DOHH2 (cell line): ENCODE measurements at regions not wholly inside any gene's neighbourhood (a gene's known extent, or its start where the extent isn't known, plus 50 kb on each side); places are given as distances from the start of the nearest gene placed in this dataset.

ENCODE experiments used
- H3F3A ChIP-seq: fragments of 200-600 bp; sonication (generic), shearing (Covaris generic); 2 replicates; pipeline ENCODE4 v1.6.0; 2016; ENCODE audit warnings: antibody characterized with exemption, mild to moderate bottlenecking; ENCODE audit not compliant: control insufficient read depth, insufficient read depth
- H3K27ac ChIP-seq: fragments of 200-600 bp; sonication (generic); 2 replicates; pipeline ENCODE4 v1.5.1; 2014; ENCODE audit warnings: low read depth, mild to moderate bottlenecking, low read length, moderate library complexity
- H3K27me3 ChIP-seq: fragments of 200-600 bp; sonication (generic); 2 replicates; pipeline ENCODE4 v1.6.1; 2014; ENCODE audit warnings: mild to moderate bottlenecking, low read length, mixed read lengths; ENCODE audit not compliant: control insufficient read depth
- H3K36me3 ChIP-seq: fragments of 200-600 bp; sonication (generic); 2 replicates; pipeline ENCODE4 v1.6.1; 2014; ENCODE audit warnings: mild to moderate bottlenecking, low read length, moderate library complexity, mixed read lengths; ENCODE audit not compliant: control insufficient read depth
- H3K4me1 ChIP-seq: fragments of 200-600 bp; sonication (generic); 2 replicates; pipeline ENCODE4 v1.6.1; 2014; ENCODE audit warnings: mild to moderate bottlenecking, low read length, mixed read lengths; ENCODE audit not compliant: control insufficient read depth
- H3K4me2 ChIP-seq: fragments of 200-600 bp; sonication (generic); 2 replicates; pipeline ENCODE4 v1.6.0; 2014; ENCODE audit warnings: mild to moderate bottlenecking, low read length, moderate library complexity
- H3K4me3 ChIP-seq: fragments of 200-600 bp; sonication (generic); 2 replicates; pipeline ENCODE4 v1.5.1; 2014; ENCODE audit warnings: mild to moderate bottlenecking, low read length, mixed read lengths
- H3K79me2 ChIP-seq: fragments of 200-600 bp; sonication (generic); 2 replicates; pipeline ENCODE4 v1.6.1; 2014; ENCODE audit warnings: mild to moderate bottlenecking, low read length, mixed read lengths; ENCODE audit not compliant: control insufficient read depth
- H3K9me2 ChIP-seq: fragments of 200-600 bp; sonication (generic); replicated peaks from 2 replicates; pipeline ENCODE4 v1.6.1; 2014; ENCODE audit warnings: mild to moderate bottlenecking, low read length, mixed read lengths; ENCODE audit not compliant: control insufficient read depth
- H3K9me3 ChIP-seq: fragments of 200-600 bp; sonication (generic); 2 replicates; pipeline ENCODE4 v1.6.1; 2014; ENCODE audit warnings: antibody characterized with exemption, low read length, mixed read lengths; ENCODE audit not compliant: control insufficient read depth, insufficient read depth
- H4K20me1 ChIP-seq: fragments of 200-600 bp; sonication (generic); 2 replicates; pipeline ENCODE4 v1.6.0; 2014; ENCODE audit warnings: low read depth, mild to moderate bottlenecking, antibody characterized with exemption, low read length, moderate library complexity; ENCODE audit not compliant: control insufficient read depth, insufficient read depth
- EZH2phosphoT487 ChIP-seq: fragments of 200-600 bp; sonication (generic); IDR thresholded peaks from 2 replicates; pipeline ENCODE4 v1.6.1; 2017; ENCODE audit warnings: borderline replicate concordance, mild to moderate bottlenecking, antibody characterized with exemption, low read length, moderate library complexity, mixed read lengths
- TF ChIP-seq, protein P1 (sequence below): fragments of 200-600 bp; sonication (generic); IDR thresholded peaks from one replicate; pipeline ENCODE4 v1.5.1; 2014; ENCODE audit warnings: antibody characterized with exemption, mild to moderate bottlenecking, low read depth, low read length; ENCODE audit not compliant: poor library complexity, severe bottlenecking

GRCh38 chr5:86523718-86524117, 94.0 kb upstream of the COX7C start:
- Histone ChIP-seq H3K9me3 (no peaks in the 10 kb centered on the region), H3K4me1 (no peaks in the 10 kb centered on the region), H3K4me3 (no peak overlapping the region), H3F3A (no peaks in the 10 kb centered on the region), H3K36me3 (no peaks in the 10 kb centered on the region), H3K9me2 (no peaks in the 10 kb centered on the region), H3K4me2 (no peak overlapping the region), H3K79me2 (no peaks in the 10 kb centered on the region), H3K27ac (no peak overlapping the region), H3K27me3 (no peaks in the 10 kb centered on the region), H4K20me1 (no peaks in the 10 kb centered on the region)
- no peak for TF ChIP-seq EZH2phosphoT487
- TF ChIP-seq, protein P1, sequence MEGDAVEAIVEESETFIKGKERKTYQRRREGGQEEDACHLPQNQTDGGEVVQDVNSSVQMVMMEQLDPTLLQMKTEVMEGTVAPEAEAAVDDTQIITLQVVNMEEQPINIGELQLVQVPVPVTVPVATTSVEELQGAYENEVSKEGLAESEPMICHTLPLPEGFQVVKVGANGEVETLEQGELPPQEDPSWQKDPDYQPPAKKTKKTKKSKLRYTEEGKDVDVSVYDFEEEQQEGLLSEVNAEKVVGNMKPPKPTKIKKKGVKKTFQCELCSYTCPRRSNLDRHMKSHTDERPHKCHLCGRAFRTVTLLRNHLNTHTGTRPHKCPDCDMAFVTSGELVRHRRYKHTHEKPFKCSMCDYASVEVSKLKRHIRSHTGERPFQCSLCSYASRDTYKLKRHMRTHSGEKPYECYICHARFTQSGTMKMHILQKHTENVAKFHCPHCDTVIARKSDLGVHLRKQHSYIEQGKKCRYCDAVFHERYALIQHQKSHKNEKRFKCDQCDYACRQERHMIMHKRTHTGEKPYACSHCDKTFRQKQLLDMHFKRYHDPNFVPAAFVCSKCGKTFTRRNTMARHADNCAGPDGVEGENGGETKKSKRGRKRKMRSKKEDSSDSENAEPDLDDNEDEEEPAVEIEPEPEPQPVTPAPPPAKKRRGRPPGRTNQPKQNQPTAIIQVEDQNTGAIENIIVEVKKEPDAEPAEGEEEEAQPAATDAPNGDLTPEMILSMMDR = no peak

DNA sequence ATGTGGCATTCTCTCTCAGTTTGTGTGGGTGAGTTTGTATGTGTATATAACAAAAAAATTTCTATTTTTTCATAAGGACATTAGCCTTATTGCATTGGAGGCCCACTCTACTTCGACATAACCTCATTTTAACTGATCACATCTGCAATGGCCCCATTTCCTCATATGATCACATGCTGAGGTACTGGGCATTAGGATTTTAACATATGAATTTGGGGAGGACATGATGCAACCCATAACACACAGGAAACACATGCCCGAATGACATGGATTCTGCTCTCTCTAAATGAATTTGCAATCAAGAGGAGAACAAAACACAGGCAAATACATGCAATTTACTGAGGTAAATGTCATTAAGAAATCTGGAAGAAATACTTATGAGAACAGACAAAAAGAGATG, 92.1 kb upstream of the COX7C start:
- no peak overlapping the region for H3K4me2 ChIP-seq
- H4K20me1 ChIP-seq = no peaks in the 10 kb centered on the region
- H3K79me2 ChIP-seq = no peaks in the 10 kb centered on the region
- H3K9me2 ChIP-seq = no peaks in the 10 kb centered on the region
- no peaks in the 10 kb centered on the region for H3K36me3 ChIP-seq
- H3K4me3 ChIP-seq = no peak overlapping the region
- H3F3A ChIP-seq = no peaks in the 10 kb centered on the region
- no peaks in the 10 kb centered on the region for H3K27me3 ChIP-seq
- TF ChIP-seq EZH2phosphoT487 = no peak
- TF ChIP-seq, protein P1 = no peak
- no peaks in the 10 kb centered on the region for H3K4me1 ChIP-seq
- no peaks in the 10 kb centered on the region for H3K9me3 ChIP-seq
- no peak overlapping the region for H3K27ac ChIP-seq

- Histone ChIP-seq H3K9me3 (no peaks in the 10 kb centered on the region), H4K20me1 (no peaks in the 10 kb centered on the region), H3K4me3 (no peak overlapping the region), H3K4me1 (no peaks in the 10 kb centered on the region), H3K27me3 (no peaks in the 10 kb centered on the region), H3F3A (no peaks in the 10 kb centered on the region), H3K4me2 (no peak overlapping the region), H3K9me2 (no peaks in the 10 kb centered on the region), H3K79me2 (no peaks in the 10 kb centered on the region), H3K36me3 (no peaks in the 10 kb centered on the region), H3K27ac (no peak overlapping the region)
- TF ChIP-seq, protein P1 = no peak
- no peak for TF ChIP-seq EZH2phosphoT487
Observed at GRCh38 chr5:86526811-86527348, 90.9 kb upstream of the COX7C start.
